ENCODE measurements at regions not wholly inside any gene's neighbourhood (a gene's known extent, or its start where the extent isn't known, plus 50 kb on each side); places are given as distances from the start of the nearest gene placed in this dataset.

- TF ChIP-seq, protein P1, sequence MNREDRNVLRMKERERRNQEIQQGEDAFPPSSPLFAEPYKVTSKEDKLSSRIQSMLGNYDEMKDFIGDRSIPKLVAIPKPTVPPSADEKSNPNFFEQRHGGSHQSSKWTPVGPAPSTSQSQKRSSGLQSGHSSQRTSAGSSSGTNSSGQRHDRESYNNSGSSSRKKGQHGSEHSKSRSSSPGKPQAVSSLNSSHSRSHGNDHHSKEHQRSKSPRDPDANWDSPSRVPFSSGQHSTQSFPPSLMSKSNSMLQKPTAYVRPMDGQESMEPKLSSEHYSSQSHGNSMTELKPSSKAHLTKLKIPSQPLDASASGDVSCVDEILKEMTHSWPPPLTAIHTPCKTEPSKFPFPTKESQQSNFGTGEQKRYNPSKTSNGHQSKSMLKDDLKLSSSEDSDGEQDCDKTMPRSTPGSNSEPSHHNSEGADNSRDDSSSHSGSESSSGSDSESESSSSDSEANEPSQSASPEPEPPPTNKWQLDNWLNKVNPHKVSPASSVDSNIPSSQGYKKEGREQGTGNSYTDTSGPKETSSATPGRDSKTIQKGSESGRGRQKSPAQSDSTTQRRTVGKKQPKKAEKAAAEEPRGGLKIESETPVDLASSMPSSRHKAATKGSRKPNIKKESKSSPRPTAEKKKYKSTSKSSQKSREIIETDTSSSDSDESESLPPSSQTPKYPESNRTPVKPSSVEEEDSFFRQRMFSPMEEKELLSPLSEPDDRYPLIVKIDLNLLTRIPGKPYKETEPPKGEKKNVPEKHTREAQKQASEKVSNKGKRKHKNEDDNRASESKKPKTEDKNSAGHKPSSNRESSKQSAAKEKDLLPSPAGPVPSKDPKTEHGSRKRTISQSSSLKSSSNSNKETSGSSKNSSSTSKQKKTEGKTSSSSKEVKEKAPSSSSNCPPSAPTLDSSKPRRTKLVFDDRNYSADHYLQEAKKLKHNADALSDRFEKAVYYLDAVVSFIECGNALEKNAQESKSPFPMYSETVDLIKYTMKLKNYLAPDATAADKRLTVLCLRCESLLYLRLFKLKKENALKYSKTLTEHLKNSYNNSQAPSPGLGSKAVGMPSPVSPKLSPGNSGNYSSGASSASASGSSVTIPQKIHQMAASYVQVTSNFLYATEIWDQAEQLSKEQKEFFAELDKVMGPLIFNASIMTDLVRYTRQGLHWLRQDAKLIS (CRISPR knock-in tag; IDR thresholded peaks at IDR 0.05; ENCODE audit: borderline replicate concordance), result no peak
- TF ChIP-seq, protein P2, sequence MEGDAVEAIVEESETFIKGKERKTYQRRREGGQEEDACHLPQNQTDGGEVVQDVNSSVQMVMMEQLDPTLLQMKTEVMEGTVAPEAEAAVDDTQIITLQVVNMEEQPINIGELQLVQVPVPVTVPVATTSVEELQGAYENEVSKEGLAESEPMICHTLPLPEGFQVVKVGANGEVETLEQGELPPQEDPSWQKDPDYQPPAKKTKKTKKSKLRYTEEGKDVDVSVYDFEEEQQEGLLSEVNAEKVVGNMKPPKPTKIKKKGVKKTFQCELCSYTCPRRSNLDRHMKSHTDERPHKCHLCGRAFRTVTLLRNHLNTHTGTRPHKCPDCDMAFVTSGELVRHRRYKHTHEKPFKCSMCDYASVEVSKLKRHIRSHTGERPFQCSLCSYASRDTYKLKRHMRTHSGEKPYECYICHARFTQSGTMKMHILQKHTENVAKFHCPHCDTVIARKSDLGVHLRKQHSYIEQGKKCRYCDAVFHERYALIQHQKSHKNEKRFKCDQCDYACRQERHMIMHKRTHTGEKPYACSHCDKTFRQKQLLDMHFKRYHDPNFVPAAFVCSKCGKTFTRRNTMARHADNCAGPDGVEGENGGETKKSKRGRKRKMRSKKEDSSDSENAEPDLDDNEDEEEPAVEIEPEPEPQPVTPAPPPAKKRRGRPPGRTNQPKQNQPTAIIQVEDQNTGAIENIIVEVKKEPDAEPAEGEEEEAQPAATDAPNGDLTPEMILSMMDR (IDR thresholded peaks at IDR 0.05), result no peak
- no peak for TF ChIP-seq FOXP4 (CRISPR knock-in tag; IDR thresholded peaks at IDR 0.05)
Observed at GRCh38 chr14:38419579-38419978, 163.7 kb upstream of the CLEC14A start (continued).

DNA sequence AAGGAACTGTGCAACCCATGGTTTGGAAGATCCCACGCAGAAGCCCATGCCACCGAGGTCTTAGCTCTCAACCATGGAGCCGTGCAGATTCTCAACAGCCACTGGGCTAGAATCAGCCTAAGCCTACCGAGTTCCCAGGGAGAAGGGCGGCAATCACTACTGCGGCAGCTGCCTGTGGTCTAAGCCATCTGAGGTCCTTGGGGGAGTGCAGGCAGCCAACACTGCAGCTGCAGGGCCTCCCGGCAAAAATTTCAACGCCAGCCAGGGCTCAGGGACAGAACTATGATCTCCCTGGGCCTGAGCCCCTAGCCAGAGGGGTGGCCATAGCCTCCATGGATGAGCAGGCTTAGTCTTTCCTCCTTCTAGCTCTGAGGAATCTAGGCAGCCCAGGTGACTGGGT lies 156.8 kb upstream of the CLEC14A start:
- CTCF ChIA-PET, result no interaction called here
- no peak for ATAC-seq

More for the DNA sequence above, 156.8 kb upstream of the CLEC14A start:
- DNase-seq (ENCODE audit: low spot score), result no peak
- Mint-ChIP-seq H3K27ac (no peak overlapping the region), H3K4me3 (no peak overlapping the region), H3K4me1 (no peaks in the 10 kb centered on the region), H3K27me3 (ENCODE audit: low read depth) (peaks cover 51% of the 10 kb centered on the region), H3K9me3 (no peaks in the 10 kb centered on the region), H3K36me3 (no peaks in the 10 kb centered on the region)
- POLR2A ChIA-PET, result no interaction called here
- TF ChIP-seq TCF7 (CRISPR knock-in tag; IDR thresholded peaks at IDR 0.05; ENCODE audit: low read depth) (no peak), NR2C2 (CRISPR knock-in tag; IDR thresholded peaks at IDR 0.05) (no peak), ZBTB21 (CRISPR knock-in tag; IDR thresholded peaks at IDR 0.05; ENCODE audit: borderline replicate concordance) (no peak), ZNF423 (CRISPR knock-in tag; IDR thresholded peaks at IDR 0.05) (no peak), IRF1 (CRISPR knock-in tag; IDR thresholded peaks at IDR 0.05) (no peak), ZNF425 (CRISPR knock-in tag; conservative IDR thresholded peaks at IDR 0.05) (no peak), NR1H2 (CRISPR knock-in tag; IDR thresholded peaks at IDR 0.05) (no peak), ATF1 (CRISPR knock-in tag; IDR thresholded peaks at IDR 0.05) (no peak), GTF2I (CRISPR knock-in tag; conservative IDR thresholded peaks at IDR 0.05) (no peak)
- TF ChIP-seq, protein P3, sequence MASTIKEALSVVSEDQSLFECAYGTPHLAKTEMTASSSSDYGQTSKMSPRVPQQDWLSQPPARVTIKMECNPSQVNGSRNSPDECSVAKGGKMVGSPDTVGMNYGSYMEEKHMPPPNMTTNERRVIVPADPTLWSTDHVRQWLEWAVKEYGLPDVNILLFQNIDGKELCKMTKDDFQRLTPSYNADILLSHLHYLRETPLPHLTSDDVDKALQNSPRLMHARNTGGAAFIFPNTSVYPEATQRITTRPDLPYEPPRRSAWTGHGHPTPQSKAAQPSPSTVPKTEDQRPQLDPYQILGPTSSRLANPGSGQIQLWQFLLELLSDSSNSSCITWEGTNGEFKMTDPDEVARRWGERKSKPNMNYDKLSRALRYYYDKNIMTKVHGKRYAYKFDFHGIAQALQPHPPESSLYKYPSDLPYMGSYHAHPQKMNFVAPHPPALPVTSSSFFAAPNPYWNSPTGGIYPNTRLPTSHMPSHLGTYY (CRISPR knock-in tag; IDR thresholded peaks at IDR 0.05), result no peak
- TF ChIP-seq, protein P4, sequence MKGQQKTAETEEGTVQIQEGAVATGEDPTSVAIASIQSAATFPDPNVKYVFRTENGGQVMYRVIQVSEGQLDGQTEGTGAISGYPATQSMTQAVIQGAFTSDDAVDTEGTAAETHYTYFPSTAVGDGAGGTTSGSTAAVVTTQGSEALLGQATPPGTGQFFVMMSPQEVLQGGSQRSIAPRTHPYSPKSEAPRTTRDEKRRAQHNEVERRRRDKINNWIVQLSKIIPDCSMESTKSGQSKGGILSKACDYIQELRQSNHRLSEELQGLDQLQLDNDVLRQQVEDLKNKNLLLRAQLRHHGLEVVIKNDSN (CRISPR knock-in tag; IDR thresholded peaks at IDR 0.05), result no peak

All from WTC11 (cell line).